T-helper 22 cell (primary cell): ENCODE measurements at regions not wholly inside any gene's neighbourhood (a gene's known extent, or its start where the extent isn't known, plus 50 kb on each side); places are given as distances from the start of the nearest gene placed in this dataset.
"Not testable (repeated sequence)": the region's sequence is repeated elsewhere in the genome, so short reads cannot be mapped to it uniquely, and the experiment has no call there.

ENCODE experiments used
- DNase-seq: peaks from one replicate; pipeline ENCODE4 v3.0.0-alpha.2; 2020; ENCODE audit warnings: low read depth

- DNase-seq: no peak
Observed at GRCh38 chr19:28727480-28728159, 485.3 kb downstream of the UQCRFS1 start.

GRCh38 chr19:28726533-28727479, 486.1 kb downstream of the UQCRFS1 start:
- DNase-seq: no peak

- DNase-seq: no peak
Observed at GRCh38 chr19:28718909-28719308, 494.0 kb downstream of the UQCRFS1 start.

GRCh38 chr19:28715157-28715556, 497.8 kb downstream of the UQCRFS1 start:
- no peak for DNase-seq

- no peak for DNase-seq
Observed at GRCh38 chr19:28711411-28711810, 501.5 kb downstream of the UQCRFS1 start.

- DNase-seq: no peak
Observed at GRCh38 chr19:28710278-28710677, 502.7 kb downstream of the UQCRFS1 start.

GRCh38 chr19:28706693-28707092, 506.3 kb downstream of the UQCRFS1 start:
- DNase-seq: no peak

- DNase-seq: no peak
Observed at GRCh38 chr19:28705008-28705407, 507.9 kb downstream of the UQCRFS1 start.

- no peak for DNase-seq
Observed at GRCh38 chr19:28703400-28703956, 509.5 kb downstream of the UQCRFS1 start.

GRCh38 chr19:28701491-28701890, 511.5 kb downstream of the UQCRFS1 start:
- DNase-seq: no peak

GRCh38 chr19:28700176-28700575, 512.8 kb downstream of the UQCRFS1 start:
- DNase-seq: no peak

GRCh38 chr19:28697308-28697707, 515.6 kb downstream of the UQCRFS1 start:
- no peak for DNase-seq

- DNase-seq: no peak
Observed at GRCh38 chr19:28694812-28695211, 518.1 kb downstream of the UQCRFS1 start.

GRCh38 chr19:28691683-28692082, 521.3 kb downstream of the UQCRFS1 start:
- DNase-seq: no peak

- not testable (repeated sequence) for DNase-seq
Observed at GRCh38 chr19:28689464-28689863, 523.5 kb downstream of the UQCRFS1 start.

- no peak for DNase-seq
Observed at GRCh38 chr19:28687296-28687695, 525.7 kb downstream of the UQCRFS1 start.

- no peak for DNase-seq
Observed at GRCh38 chr19:28686756-28687155, 526.2 kb downstream of the UQCRFS1 start.

GRCh38 chr19:28685802-28686201, 527.1 kb downstream of the UQCRFS1 start:
- DNase-seq: no peak

- DNase-seq: not testable (repeated sequence)
Observed at GRCh38 chr19:28685077-28685476, 527.9 kb downstream of the UQCRFS1 start.

- DNase-seq: no peak
Observed at GRCh38 chr19:28680111-28680510, 532.8 kb downstream of the UQCRFS1 start.

- no peak for DNase-seq
Observed at GRCh38 chr19:28670836-28671235, 542.1 kb downstream of the UQCRFS1 start.

GRCh38 chr19:28669804-28670203, 543.1 kb downstream of the UQCRFS1 start:
- no peak for DNase-seq
